Sigmoid colon (tissue), 6 donors: ENCODE measurements at regions not wholly inside any gene's neighbourhood (a gene's known extent, or its start where the extent isn't known, plus 50 kb on each side); places are given as distances from the start of the nearest gene placed in this dataset.

Experiments
- DNase-seq: peaks from one replicate; pipeline ENCODE4 v3.0.0-alpha.2; 2019
- H3K27ac ChIP-seq, 4 donors: fragments of 200-600 bp; sonication (generic); one replicate each; pipeline ENCODE4 v1.5.1; 2016 to 2019; ENCODE audit warnings: mild to moderate bottlenecking in 1 of 4
- H3K27me3 ChIP-seq, 3 donors: fragments of 200-600 bp; sonication (generic); one replicate each; pipeline ENCODE4 v1.5.1; 2019; ENCODE audit warnings: mild to moderate bottlenecking in 1 of 3
- H3K36me3 ChIP-seq, 4 donors: fragments of 200-600 bp; sonication (generic); one replicate each; pipeline ENCODE4 v1.5.1; 2016 to 2019
- H3K4me1 ChIP-seq, 4 donors: fragments of 200-600 bp; sonication (generic); one replicate each; pipeline ENCODE4 v1.5.1; 2017 to 2019
- H3K4me3 ChIP-seq, 4 donors: fragments of 200-600 bp; sonication (generic); one replicate each; pipeline ENCODE4 v1.5.1; 2017 to 2019; ENCODE audit warnings: mild to moderate bottlenecking in 2 of 4, moderate library complexity in 1 of 4
- H3K9me3 ChIP-seq, 4 donors: fragments of 200-600 bp in 3 of 4; sonication (generic) in 3 of 4; one replicate each; pipeline versions ENCODE4 v1.5.1 to v1.6.1; 2013 to 2019
- EP300 ChIP-seq, 4 donors: sonication (generic); formaldehyde crosslinking; IDR thresholded peaks; one replicate each; pipeline ENCODE4 v1.6.1; 2017; ENCODE audit warnings: antibody characterized with exemption in 4 of 4
- POLR2A ChIP-seq, 2 donors: fragments of 450-650 bp; IDR thresholded peaks; one replicate each; pipeline ENCODE4 v1.6.1; 2016; ENCODE audit warnings: antibody characterized with exemption in 2 of 2, mild to moderate bottlenecking in 2 of 2, moderate library complexity in 2 of 2
- POLR2AphosphoS5 ChIP-seq, 4 donors: sonication (generic); formaldehyde crosslinking; IDR thresholded peaks; one replicate each; pipeline ENCODE4 v1.6.1; 2017; ENCODE audit warnings: antibody characterized with exemption in 4 of 4
- WGBS, 2 donors: extraction: QIAGEN DNeasy Blood & Tissue Kit; methylation state at CpG; one replicate each; pipeline ENCODE4 v1.1.7; 2013; 5-methylcytosine and 5-hydroxymethylcytosine counted together
- intact Hi-C: fragments of 100-400 bp; cut with DNase I; formaldehyde crosslinking; loops from one replicate; pipeline ENCODE4 v1.15.1; 2023
- TF ChIP-seq, protein P1 (sequence below), 4 experiments: fragments of 450-650 bp in 3 of 4; fragments of 200-600 bp in 1 of 4; IDR thresholded peaks; one replicate each; pipeline ENCODE4 v1.5.1; 2016 to 2019; ENCODE audit warnings: antibody characterized with exemption in 4 of 4, mild to moderate bottlenecking in 3 of 4, moderate library complexity in 2 of 4
- donor health status: healthy with polysubstance abuse.
- donor health status: healthy.

DNA sequence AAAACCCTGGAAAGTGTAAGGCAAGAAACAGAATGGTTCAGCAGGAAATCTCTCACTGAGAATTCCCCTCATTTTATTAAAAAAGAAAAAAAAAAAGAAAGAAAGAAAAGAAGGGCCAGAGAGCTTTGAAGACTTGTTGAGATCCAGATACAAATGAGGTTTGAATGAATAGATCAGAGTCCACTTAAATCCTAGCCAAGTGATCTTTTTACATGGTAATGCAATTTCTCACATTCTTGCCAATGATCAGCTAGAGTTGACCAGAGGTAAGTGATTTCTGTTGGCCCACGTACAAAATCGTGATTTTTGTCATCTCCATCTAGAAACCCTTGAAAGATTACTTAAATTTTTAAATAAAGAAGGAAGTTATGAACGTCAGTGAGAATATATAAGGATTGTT, 261.5 kb upstream of the PCSK5 start:
- Histone ChIP-seq H3K9me3 (no peaks in the 10 kb centered on the region), H3K4me3 (no peak overlapping the region), H3K36me3 (no peaks in the 10 kb centered on the region), H3K27ac (no peak overlapping the region), H3K27me3 (no peaks in the 10 kb centered on the region), H3K4me1 (no peaks in the 10 kb centered on the region)
- TF ChIP-seq, protein P1, sequence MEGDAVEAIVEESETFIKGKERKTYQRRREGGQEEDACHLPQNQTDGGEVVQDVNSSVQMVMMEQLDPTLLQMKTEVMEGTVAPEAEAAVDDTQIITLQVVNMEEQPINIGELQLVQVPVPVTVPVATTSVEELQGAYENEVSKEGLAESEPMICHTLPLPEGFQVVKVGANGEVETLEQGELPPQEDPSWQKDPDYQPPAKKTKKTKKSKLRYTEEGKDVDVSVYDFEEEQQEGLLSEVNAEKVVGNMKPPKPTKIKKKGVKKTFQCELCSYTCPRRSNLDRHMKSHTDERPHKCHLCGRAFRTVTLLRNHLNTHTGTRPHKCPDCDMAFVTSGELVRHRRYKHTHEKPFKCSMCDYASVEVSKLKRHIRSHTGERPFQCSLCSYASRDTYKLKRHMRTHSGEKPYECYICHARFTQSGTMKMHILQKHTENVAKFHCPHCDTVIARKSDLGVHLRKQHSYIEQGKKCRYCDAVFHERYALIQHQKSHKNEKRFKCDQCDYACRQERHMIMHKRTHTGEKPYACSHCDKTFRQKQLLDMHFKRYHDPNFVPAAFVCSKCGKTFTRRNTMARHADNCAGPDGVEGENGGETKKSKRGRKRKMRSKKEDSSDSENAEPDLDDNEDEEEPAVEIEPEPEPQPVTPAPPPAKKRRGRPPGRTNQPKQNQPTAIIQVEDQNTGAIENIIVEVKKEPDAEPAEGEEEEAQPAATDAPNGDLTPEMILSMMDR (IDR thresholded peaks at IDR 0.05): no peak
- TF ChIP-seq POLR2A (IDR thresholded peaks at IDR 0.05) (no peak), POLR2AphosphoS5 (IDR thresholded peaks at IDR 0.05) (no peak), EP300 (IDR thresholded peaks at IDR 0.05) (no peak)
- 64 to 90% methylated on average over 3 of the region's 3 CpGs for WGBS, 2 donors
- no peak for DNase-seq
- intact Hi-C loops: no loop called here

DNA sequence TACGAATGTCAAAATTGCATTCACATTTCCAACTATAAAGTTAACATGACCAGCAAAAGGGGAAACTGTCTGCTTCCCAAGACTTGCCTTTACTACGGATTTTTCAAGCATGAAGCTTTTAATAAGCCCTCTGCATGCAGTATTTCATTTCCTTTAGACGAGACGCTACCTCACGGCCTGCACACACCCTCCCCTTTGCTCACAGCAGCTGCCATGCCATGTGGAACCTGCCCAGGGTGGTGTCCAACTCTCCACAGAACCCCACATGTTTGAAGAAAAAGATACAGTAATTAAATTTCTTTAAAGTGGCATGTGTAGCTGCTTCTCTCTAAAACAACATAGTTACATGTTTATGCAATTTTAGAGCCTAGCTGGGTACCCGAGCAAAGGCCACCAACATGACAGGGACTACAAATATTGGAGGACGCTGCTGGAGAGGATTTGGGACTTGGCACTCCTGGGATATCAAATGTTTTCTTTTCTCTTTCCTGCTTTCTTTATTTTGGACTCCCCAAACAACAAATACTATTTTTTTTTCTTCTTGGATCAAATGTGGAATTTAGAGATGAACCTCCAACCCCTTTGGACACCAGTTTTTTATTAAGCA, 256.9 kb upstream of the PCSK5 start:
- 66 to 69% methylated on average over 7 of the region's 7 CpGs for WGBS, 2 donors
- TF ChIP-seq POLR2AphosphoS5 (IDR thresholded peaks at IDR 0.05) (no peak), EP300 (IDR thresholded peaks at IDR 0.05) (no peak), POLR2A (IDR thresholded peaks at IDR 0.05) (no peak)
- TF ChIP-seq, protein P1 (IDR thresholded peaks at IDR 0.05): no peak
- no peaks in the 10 kb centered on the region for H3K9me3 ChIP-seq
- H3K4me1 ChIP-seq: no peaks in the 10 kb centered on the region
- intact Hi-C loops: no loop called here
- H3K27me3 ChIP-seq: no peaks in the 10 kb centered on the region
- no peak overlapping the region for H3K27ac ChIP-seq
- no peak for DNase-seq
- no peak overlapping the region for H3K4me3 ChIP-seq
- H3K36me3 ChIP-seq: no peaks in the 10 kb centered on the region

DNA sequence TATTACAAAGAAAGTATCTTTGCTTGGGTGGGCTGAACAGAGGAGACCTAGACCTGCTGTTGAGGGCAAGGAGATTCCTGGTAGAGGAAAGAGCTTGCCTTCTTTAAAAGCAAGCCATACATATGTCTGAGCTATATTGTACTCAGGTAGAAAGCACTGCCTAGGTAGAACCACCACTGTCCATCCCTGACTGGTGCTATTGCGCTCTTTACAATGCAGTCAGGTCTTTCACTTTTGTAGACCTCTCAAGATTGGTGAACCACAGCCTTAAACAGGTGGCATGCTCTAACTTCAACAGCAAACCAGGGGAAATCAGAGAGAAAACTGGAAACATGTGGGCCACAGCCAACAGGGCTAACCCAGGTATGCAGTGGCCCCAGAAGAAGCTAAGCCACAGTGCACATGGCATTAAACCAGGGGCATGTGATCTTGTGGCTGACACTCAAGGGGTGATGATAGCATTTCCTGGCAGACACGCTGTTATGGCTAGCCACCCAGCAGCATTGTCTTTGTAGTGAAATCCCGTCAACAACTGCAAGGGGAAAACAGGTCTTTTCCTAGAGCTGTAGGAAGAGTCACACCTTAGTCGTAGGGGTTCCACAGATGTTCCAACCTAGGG, 253.9 kb upstream of the PCSK5 start:
- 77 to 92% methylated on average over 4 of the region's 4 CpGs for WGBS, 2 donors

GRCh38 chr9:75639971-75640610, 250.4 kb upstream of the PCSK5 start:
- no peaks in the 10 kb centered on the region for H3K4me1 ChIP-seq
- no peak for DNase-seq
- intact Hi-C loops: no loop called here
- H3K27me3 ChIP-seq: no peaks in the 10 kb centered on the region
- no peak overlapping the region for H3K27ac ChIP-seq
- TF ChIP-seq POLR2A (IDR thresholded peaks at IDR 0.05): no peak
- TF ChIP-seq POLR2AphosphoS5 (IDR thresholded peaks at IDR 0.05): no peak
- no peak for TF ChIP-seq EP300 (IDR thresholded peaks at IDR 0.05)
- TF ChIP-seq, protein P1 (IDR thresholded peaks at IDR 0.05): no peak
- H3K9me3 ChIP-seq: no peaks in the 10 kb centered on the region
- no peak overlapping the region for H3K4me3 ChIP-seq
- WGBS, 2 donors: 91 to 93% methylated on average over 1 of the region's 1 CpG
- H3K36me3 ChIP-seq: no peaks in the 10 kb centered on the region

More for the DNA sequence above, 253.9 kb upstream of the PCSK5 start:
- H3K4me1 ChIP-seq: no peaks in the 10 kb centered on the region
- H3K27ac ChIP-seq: no peak overlapping the region
- intact Hi-C loops: no loop called here
- H3K4me3 ChIP-seq: no peak overlapping the region
- TF ChIP-seq EP300 (IDR thresholded peaks at IDR 0.05): no peak
- TF ChIP-seq POLR2A (IDR thresholded peaks at IDR 0.05): no peak
- TF ChIP-seq, protein P1 (IDR thresholded peaks at IDR 0.05): no peak
- TF ChIP-seq POLR2AphosphoS5 (IDR thresholded peaks at IDR 0.05): no peak
- no peaks in the 10 kb centered on the region for H3K27me3 ChIP-seq
- H3K9me3 ChIP-seq: no peaks in the 10 kb centered on the region
- no peak for DNase-seq
- no peaks in the 10 kb centered on the region for H3K36me3 ChIP-seq
